HG02938 (cell line): ENCODE measurements at regions not wholly inside any gene's neighbourhood (a gene's known extent, or its start where the extent isn't known, plus 50 kb on each side); places are given as distances from the start of the nearest gene placed in this dataset.

Experiments
- ATAC-seq: cut with Tn5 transposase; IDR thresholded peaks from one replicate; pipeline ENCODE4 v1.9.1; 2021; ENCODE audit warnings: mild to moderate bottlenecking, moderate library complexity; ENCODE audit not compliant: unreplicated experiment

DNA sequence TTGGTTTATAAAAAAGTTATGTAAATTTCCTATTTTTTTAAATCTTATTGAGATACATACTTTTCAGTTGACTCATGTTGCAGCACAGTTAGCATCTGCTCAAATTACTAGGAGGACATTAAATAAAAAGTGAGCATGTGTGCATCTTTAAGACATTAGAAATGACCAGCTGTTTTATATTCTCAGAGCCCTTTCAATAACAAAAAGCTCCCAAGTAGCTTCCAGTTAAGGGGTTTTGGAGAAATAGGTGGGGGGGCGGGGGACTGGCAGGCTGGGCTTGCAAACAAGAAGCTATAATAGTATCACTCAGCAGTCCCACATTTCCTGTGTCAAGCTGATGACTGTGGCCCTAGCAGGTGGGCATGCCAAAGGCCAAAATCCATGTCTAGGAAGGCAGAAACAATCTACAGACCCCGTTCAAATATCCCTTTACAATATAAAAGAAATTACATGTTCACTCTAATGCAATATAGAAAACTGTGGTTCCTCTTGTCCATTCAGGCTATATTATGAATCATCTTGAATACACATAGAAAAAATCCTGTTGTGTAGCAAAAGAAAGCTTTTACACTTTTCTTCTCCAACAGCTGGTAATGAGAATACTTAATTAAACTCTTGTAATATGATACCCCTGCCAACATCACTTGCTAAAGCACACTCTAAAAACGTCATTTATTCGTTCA is 1713.2 kb upstream of the SLC10A2 start:
- ATAC-seq: no peak

GRCh38 chr13:104773775-104774174 is 1707.6 kb upstream of the SLC10A2 start:
- ATAC-seq: peak; percentile 53

GRCh38 chr13:104769545-104769944 is 1703.3 kb upstream of the SLC10A2 start:
- no peak for ATAC-seq

- ATAC-seq: no peak
These were observed 1700.1 kb upstream of the SLC10A2 start for GRCh38 chr13:104766319-104766718.

DNA sequence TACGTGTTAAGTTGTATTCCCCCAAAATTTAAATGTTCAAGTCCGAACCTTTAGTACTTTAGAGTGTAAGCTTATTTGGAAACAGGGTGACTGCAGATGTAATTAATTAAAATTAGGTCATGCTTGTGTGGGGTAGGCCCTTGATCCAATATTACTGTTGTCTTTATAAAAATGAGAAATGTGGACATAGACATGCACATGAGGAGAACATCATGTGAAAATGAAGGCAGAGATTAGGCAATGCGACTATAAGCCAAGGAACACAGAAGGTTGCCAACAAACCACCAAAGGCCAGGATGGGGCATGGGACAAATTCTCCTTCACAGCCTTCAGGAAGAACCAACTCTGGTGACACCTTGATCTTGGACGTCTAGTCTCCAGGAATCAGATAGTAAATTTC is 1698.4 kb upstream of the SLC10A2 start:
- no peak for ATAC-seq

GRCh38 chr13:104759069-104759468 is 1692.9 kb upstream of the SLC10A2 start:
- no peak for ATAC-seq

GRCh38 chr13:104757712-104758111 is 1691.5 kb upstream of the SLC10A2 start:
- no peak for ATAC-seq

DNA sequence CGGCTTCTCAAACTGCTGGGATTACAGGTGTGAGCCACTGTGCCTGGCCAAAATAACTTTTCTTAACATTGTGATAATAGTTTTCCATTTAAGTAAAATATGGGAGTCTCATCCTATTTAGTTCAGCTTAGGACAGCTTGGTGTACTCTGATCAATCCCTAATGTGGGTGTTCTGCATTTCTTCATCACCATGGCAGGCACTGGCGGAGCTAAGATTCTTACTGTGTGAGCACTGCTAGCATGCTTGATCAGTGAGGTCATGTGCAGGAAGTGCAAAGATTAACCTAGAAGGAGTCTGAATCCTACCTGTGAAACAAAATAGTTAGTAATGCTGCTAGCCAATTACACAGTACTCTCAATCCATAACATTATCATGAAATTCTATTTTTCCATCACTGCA is 1684.2 kb upstream of the SLC10A2 start:
- no peak for ATAC-seq

DNA sequence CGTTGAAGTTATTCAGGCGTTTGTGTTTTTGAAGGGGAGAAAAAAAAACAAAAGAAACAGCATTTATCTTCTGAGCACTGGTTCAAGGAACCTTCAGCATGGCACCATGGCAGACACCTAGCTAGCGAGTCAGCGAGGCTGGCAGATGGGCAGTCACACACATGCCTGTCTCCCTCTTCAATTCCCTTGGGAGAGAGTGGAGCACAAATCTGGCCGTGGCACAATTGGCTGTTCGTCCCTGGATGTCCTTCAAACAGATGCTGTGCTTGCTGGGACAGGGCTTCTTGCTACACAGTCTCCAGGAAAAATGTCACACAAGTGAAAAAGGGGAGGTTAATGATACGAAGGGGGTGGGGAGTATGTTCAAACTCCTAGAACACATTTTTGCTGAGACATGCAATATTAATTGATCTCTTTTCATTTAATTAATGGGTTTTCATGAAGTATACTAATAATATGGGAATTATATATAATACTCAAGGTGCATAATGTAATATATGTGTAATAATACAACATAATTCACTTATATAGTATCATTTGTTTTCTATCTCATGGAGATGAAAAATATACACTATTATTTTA is 1674.5 kb upstream of the SLC10A2 start:
- ATAC-seq: no peak

- ATAC-seq: no peak
These were observed 1671.5 kb upstream of the SLC10A2 start for GRCh38 chr13:104737713-104738112.

- no peak for ATAC-seq
These were observed 1667.2 kb upstream of the SLC10A2 start for GRCh38 chr13:104733427-104733826.

GRCh38 chr13:104715111-104715510 is 1648.9 kb upstream of the SLC10A2 start:
- ATAC-seq: no peak

DNA sequence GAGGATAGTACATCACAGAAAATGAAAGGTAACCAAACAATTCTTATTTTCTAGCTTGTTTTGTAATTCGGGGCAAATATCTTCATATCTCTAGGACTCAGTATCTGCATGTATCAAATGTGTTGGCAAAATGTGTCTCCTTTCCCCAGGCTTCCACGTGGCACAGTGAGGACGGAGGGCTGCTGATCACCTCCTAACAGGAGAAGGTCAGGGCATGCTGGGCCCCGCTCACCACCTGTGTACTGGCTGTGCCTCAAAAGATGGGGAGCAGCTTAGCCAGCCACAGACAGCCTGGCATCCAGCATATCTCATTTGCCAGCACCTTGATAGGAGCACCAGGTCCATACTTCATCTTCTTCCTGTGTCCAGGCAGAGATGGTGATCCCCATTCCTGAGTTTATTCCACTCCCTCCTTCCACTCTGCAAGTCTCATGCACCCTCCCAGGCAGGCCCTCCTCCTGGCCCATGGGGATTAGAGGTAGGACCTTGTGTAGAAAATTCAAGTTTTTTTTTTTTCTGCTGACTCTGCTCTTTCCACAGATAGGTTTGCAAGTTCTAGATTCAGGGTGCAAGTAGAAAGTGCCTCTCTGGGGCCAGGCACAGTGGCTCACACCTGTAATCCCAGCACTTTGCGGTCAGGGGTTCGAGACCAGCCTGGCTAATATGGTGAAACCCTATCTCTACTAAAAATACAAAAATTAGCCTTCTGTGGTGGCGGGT is 1639.0 kb upstream of the SLC10A2 start:
- no peak for ATAC-seq

GRCh38 chr13:104701591-104701990 is 1635.4 kb upstream of the SLC10A2 start:
- ATAC-seq: no peak

GRCh38 chr13:104694397-104694796 is 1628.2 kb upstream of the SLC10A2 start:
- ATAC-seq: no peak

- ATAC-seq: no peak
These were observed 1626.9 kb upstream of the SLC10A2 start for GRCh38 chr13:104693126-104693525.

DNA sequence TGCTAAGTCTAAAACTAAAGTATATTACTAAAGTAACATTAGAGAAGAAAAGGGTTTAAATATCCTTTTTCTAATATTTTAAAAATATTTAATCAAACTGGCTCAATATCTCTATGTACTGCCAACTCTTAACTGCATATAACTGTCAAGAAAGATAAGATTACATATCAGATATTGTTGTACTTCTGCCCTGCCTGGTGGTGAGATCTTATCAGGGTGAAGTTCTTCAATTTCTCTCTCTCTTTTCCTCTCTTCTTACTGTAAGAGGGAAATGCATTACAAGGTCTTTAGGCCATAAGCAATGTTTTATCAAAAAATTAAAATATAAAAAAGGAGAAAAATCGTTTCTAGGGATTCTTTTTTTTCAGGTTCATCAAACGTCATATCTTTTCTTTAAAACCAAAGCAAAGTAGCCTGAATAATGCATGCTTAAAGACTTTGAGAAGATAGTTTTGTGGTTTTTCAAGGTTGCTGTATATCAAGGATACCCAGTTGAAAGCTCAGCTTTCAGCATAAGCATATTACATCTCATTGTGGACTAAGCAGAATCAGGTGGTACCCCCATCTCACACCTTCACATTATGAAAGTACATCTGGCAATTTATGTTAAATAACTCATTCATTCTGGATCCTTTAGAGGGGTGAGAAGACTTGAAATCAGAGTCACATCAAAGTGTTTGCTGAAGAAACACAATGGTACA is 1625.7 kb upstream of the SLC10A2 start:
- ATAC-seq: no peak

DNA sequence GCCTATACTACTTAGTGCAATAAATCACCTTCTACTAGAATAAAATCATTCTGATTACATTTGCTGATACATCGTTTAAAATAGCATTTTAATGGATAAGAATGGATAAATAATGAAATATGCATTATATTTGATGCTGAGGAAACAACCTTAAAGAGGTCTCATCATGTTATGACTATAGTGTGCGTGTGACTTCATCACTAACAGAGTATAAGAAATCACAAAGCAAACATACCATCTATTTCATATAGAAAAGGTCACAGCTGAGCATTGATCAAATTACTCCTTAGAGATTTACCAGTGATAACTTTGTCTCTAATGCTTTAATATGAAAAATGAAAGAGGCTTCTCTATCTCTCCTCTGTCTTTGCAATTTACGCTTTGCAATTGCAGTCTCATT is 1620.3 kb upstream of the SLC10A2 start:
- ATAC-seq: no peak

- no peak for ATAC-seq
These were observed 1617.6 kb upstream of the SLC10A2 start for GRCh38 chr13:104683789-104684188.

DNA sequence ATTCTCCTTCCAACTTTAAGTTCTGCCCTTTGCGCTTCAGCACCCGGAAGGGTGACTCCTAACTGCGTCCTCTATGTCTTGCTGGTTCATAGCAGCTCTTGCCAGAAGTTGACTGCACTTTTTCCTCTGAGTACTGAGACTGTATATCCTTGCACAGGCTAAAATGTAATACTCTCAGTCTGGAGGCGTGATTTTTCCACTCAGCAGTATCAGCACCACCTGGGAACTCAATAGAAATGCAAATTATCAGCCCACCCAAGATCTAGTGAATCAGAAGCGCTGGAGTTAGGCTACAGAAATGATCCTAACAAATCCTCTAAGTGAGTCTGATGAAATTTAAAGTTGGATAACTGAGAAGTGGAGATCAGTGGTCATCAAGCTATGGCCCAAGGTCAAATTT is 1611.9 kb upstream of the SLC10A2 start:
- no peak for ATAC-seq

- ATAC-seq: no peak
These were observed 1605.7 kb upstream of the SLC10A2 start for GRCh38 chr13:104671901-104672300.

DNA sequence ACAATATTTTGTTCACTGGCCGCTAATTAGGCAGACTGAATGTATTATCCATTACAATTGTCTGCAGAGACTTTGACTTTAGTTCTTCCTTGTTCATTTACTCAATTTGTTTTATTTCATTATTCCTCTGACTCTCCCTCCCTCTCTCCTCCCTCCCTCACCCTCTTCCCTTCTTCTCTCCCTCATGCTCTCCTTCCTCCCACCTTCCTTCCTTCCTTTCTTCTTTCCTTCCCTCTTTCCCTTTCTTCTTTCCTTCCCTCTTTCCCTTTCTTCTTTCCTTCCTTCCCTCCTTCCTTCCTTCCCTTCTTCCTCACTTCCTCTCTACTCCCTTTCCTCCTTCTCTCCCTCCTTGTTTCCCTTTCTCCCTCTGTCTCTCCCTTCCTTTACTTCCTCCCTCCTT is 1591.0 kb upstream of the SLC10A2 start:
- no peak for ATAC-seq
